H1 (cell line): ENCODE measurements at regions not wholly inside any gene's neighbourhood (a gene's known extent, or its start where the extent isn't known, plus 50 kb on each side); places are given as distances from the start of the nearest gene placed in this dataset.

Experiments
- CTCF ChIA-PET: fragments of 300-600 bp; sonication (Branson Sonifier 250); formaldehyde crosslinking; loops from one replicate; lab custom pipeline; 2021; ENCODE audit not compliant: partially characterized antibody; lab: Charles Lee
- POLR2A ChIA-PET: fragments of 300-600 bp; sonication (Branson Sonifier 250); formaldehyde crosslinking; loops from one replicate; lab custom pipeline; 2021; ENCODE audit warnings: inconsistent platforms; ENCODE audit not compliant: partially characterized antibody; lab: Charles Lee
- DNase-seq, 2 experiments: peaks; one replicate each; pipeline versions ENCODE4 v3.0.0 to v3.0.0-alpha.2; 2010 to 2022; ENCODE audit warnings: low spot score in 2 of 2, low read depth in 1 of 2, mixed read lengths in 1 of 2
- FAIRE-seq: peaks from 2 replicates; lab custom pipeline; 2011; peaks lifted over from hg19 to GRCh38; lab: Jason Lieb, UNC
- H2AFZ ChIP-seq: 2 replicates; pipeline ENCODE4 v1.8.1; 2012; ENCODE audit warnings: low read length, inconsistent platforms
- H2AK5ac ChIP-seq: 2 replicates; pipeline ENCODE4 v1.6.1; 2013; ENCODE audit warnings: low read depth, low read length
- H2BK120ac ChIP-seq: replicated peaks from 2 replicates; pipeline ENCODE3; 2013; ENCODE audit warnings: low read depth, low read length, inconsistent platforms
- H2BK12ac ChIP-seq: 2 replicates; pipeline ENCODE4 v1.6.1; 2013; ENCODE audit warnings: low read depth, low read length
- H2BK15ac ChIP-seq: 2 replicates; pipeline ENCODE4 v1.6.1; 2013; ENCODE audit warnings: low read length
- H2BK20ac ChIP-seq: 2 replicates; pipeline ENCODE4 v1.6.1; 2013; ENCODE audit warnings: low read length
- H2BK5ac ChIP-seq: 2 replicates; pipeline ENCODE4 v1.6.1; 2013; ENCODE audit warnings: low read depth, low read length
- H3K14ac ChIP-seq: 2 replicates; pipeline ENCODE4 v1.6.1; 2013; ENCODE audit warnings: inconsistent platforms; ENCODE audit not compliant: insufficient read length
- H3K18ac ChIP-seq: 2 replicates; pipeline ENCODE4 v1.6.1; 2013; ENCODE audit warnings: low read length; ENCODE audit errors: extremely low read depth
- H3K23ac ChIP-seq: 2 replicates; pipeline ENCODE4 v1.6.1; 2013; ENCODE audit warnings: inconsistent platforms; ENCODE audit not compliant: insufficient read length
- H3K23me2 ChIP-seq: 2 replicates; pipeline ENCODE4 v1.6.1; 2013; ENCODE audit warnings: low read depth, low read length
- H3K27ac ChIP-seq: 2 replicates; pipeline ENCODE4 v1.6.1; 2011; ENCODE audit warnings: low read depth, low read length, inconsistent platforms
- H3K27me3 ChIP-seq, 4 experiments: replicated peaks in 1 of 4; 1 replicate in 1 of 4; 2 replicates in 3 of 4; pipeline versions ENCODE4 v1.6.1 to v1.8.1; 2011 to 2013; ENCODE audit warnings: low read length in 3 of 4, mild to moderate bottlenecking in 3 of 4, inconsistent platforms in 2 of 4, mixed read lengths in 2 of 4, moderate library complexity in 1 of 4; ENCODE audit not compliant: control insufficient read depth in 3 of 4, insufficient read depth in 3 of 4; ENCODE audit errors: extremely low read depth in 1 of 4
- H3K36me3 ChIP-seq, 4 experiments: 2 replicates each; pipeline versions ENCODE4 v1.6.1 to v1.8.1; 2011 to 2013; ENCODE audit warnings: mild to moderate bottlenecking in 4 of 4, low read length in 3 of 4, moderate library complexity in 2 of 4, control low read depth in 1 of 4, inconsistent platforms in 1 of 4; ENCODE audit not compliant: insufficient read depth in 4 of 4, control insufficient read depth in 2 of 4
- H3K4ac ChIP-seq: replicated peaks from 2 replicates; pipeline ENCODE3; 2013; ENCODE audit warnings: low read length, low read depth, mixed read lengths, inconsistent platforms; ENCODE audit not compliant: insufficient read length
- H3K4me1 ChIP-seq, 4 experiments: replicated peaks in 1 of 4; 1 replicate in 1 of 4; 2 replicates in 3 of 4; pipeline versions ENCODE4 v1.6.1 to v1.8.1; 2011 to 2013; ENCODE audit warnings: low read length in 3 of 4, inconsistent platforms in 2 of 4, mixed read lengths in 1 of 4; ENCODE audit not compliant: insufficient read depth in 4 of 4, control insufficient read depth in 3 of 4
- H3K4me2 ChIP-seq, 2 experiments: 2 replicates each; pipeline versions ENCODE4 v1.6.1 to v1.8.1; 2011 to 2013; ENCODE audit warnings: low read depth in 2 of 2, low read length in 2 of 2, control low read depth in 1 of 2, inconsistent platforms in 1 of 2, mild to moderate bottlenecking in 1 of 2; ENCODE audit not compliant: insufficient read depth in 1 of 2
- H3K4me3 ChIP-seq, 4 experiments: fragments of 200-600, 300-600 bp in 1 of 4; sonication (generic), shearing (Covaris generic), sonication (Bioruptor Twin) in 1 of 4; 2 replicates each; pipeline versions ENCODE4 v1.5.1 to v1.8.1; 2011 to 2016; ENCODE audit warnings: low read length in 4 of 4, low read depth in 3 of 4, control low read depth in 2 of 4, inconsistent platforms in 2 of 4, mild to moderate bottlenecking in 2 of 4, mixed read lengths in 1 of 4, moderate library complexity in 1 of 4; ENCODE audit not compliant: insufficient read depth in 2 of 4; ENCODE audit errors: extremely low read depth in 1 of 4
- H3K56ac ChIP-seq: replicated peaks from 2 replicates; pipeline ENCODE3; 2013; ENCODE audit warnings: low read depth, mild to moderate bottlenecking, mixed read lengths, low read length, inconsistent platforms; ENCODE audit not compliant: insufficient read length
- H3K79me1 ChIP-seq: 2 replicates; pipeline ENCODE4 v1.6.1; 2013; ENCODE audit warnings: low read depth, low read length, control low read depth
- H3K79me2 ChIP-seq, 2 experiments: 2 replicates each; pipeline versions ENCODE4 v1.6.1 to v1.8.1; 2012 to 2013; ENCODE audit warnings: low read length in 2 of 2, mild to moderate bottlenecking in 2 of 2, inconsistent platforms in 1 of 2; ENCODE audit not compliant: insufficient read depth in 2 of 2, control insufficient read depth in 1 of 2
- H3K9ac ChIP-seq, 4 experiments: replicated peaks in 1 of 4; 1 replicate in 1 of 4; 2 replicates in 3 of 4; pipeline versions ENCODE4 v1.6.1 to v1.8.1; 2011 to 2013; ENCODE audit warnings: low read depth in 3 of 4, low read length in 3 of 4, control low read depth in 2 of 4, mild to moderate bottlenecking in 2 of 4, moderate library complexity in 2 of 4, inconsistent platforms in 1 of 4; ENCODE audit errors: extremely low read depth in 1 of 4
- H3K9me3 ChIP-seq, 2 experiments: 2 replicates each; pipeline versions ENCODE4 v1.6.1 to v1.8.1; 2012 to 2013; ENCODE audit warnings: mild to moderate bottlenecking in 2 of 2, moderate library complexity in 2 of 2, control low read depth in 1 of 2, inconsistent platforms in 1 of 2, low read depth in 1 of 2, low read length in 1 of 2, mixed read lengths in 1 of 2; ENCODE audit not compliant: insufficient read depth in 2 of 2
- H4K20me1 ChIP-seq, 2 experiments: replicated peaks in 1 of 2; 2 replicates each; pipeline versions ENCODE3 to v1.8.1; 2011 to 2013; ENCODE audit warnings: inconsistent platforms in 2 of 2, low read length in 2 of 2, mild to moderate bottlenecking in 1 of 2; ENCODE audit not compliant: insufficient read depth in 2 of 2, control insufficient read depth in 1 of 2
- H4K5ac ChIP-seq: 2 replicates; pipeline ENCODE4 v1.6.1; 2013; ENCODE audit warnings: low read length, low read depth, mixed read lengths, inconsistent platforms; ENCODE audit not compliant: insufficient read length
- H4K8ac ChIP-seq: 2 replicates; pipeline ENCODE4 v1.8.0; 2013; ENCODE audit warnings: mild to moderate bottlenecking, moderate library complexity, low read length, inconsistent platforms; ENCODE audit not compliant: insufficient read depth; ENCODE audit errors: extremely low read depth
- H4K91ac ChIP-seq: replicated peaks from 2 replicates; pipeline ENCODE3; 2013; ENCODE audit warnings: low read length, mixed read lengths, inconsistent platforms; ENCODE audit not compliant: insufficient read length
- BACH1 ChIP-seq: IDR thresholded peaks from 2 replicates; pipeline ENCODE4 v1.6.1; 2012; ENCODE audit warnings: low read length, improper control_type of control experiment
- BRCA1 ChIP-seq: IDR thresholded peaks from 2 replicates; pipeline ENCODE4 v1.6.1; 2012; ENCODE audit warnings: low read depth, low read length, improper control_type of control experiment
- HDAC2 ChIP-seq, 2 experiments: fragments of 300-600 bp in 1 of 2; sonication (generic) in 1 of 2; IDR thresholded peaks; 2 replicates each; pipeline ENCODE4 v1.6.1; 2011 to 2012; ENCODE audit warnings: low read depth in 2 of 2, low read length in 2 of 2, mild to moderate bottlenecking in 2 of 2, moderate library complexity in 2 of 2, borderline replicate concordance in 1 of 2, inconsistent platforms in 1 of 2
- RAD21 ChIP-seq, 2 experiments: IDR thresholded peaks in 1 of 2; conservative IDR thresholded peaks in 1 of 2; 2 replicates each; pipeline ENCODE4 v1.6.1; 2011; ENCODE audit warnings: low read depth in 2 of 2, low read length in 2 of 2, improper control_type of control experiment in 1 of 2, inconsistent platforms in 1 of 2, mild to moderate bottlenecking in 1 of 2, moderate library complexity in 1 of 2
- RXRA ChIP-seq: IDR thresholded peaks from 2 replicates; pipeline ENCODE4 v1.6.1; 2011; ENCODE audit warnings: low read depth, mild to moderate bottlenecking, low read length, moderate library complexity; ENCODE audit not compliant: insufficient read depth
- WGBS, 2 experiments: shearing (Covaris generic) in 1 of 2; methylation state at CpG; one replicate each; pipeline versions ENCODE4 v1.1.6 to v1.1.7; 2013 to 2015; ENCODE audit warnings: low lambda C conversion rate in 2 of 2, mixed read lengths in 2 of 2, inconsistent platforms in 1 of 2, low coverage in 1 of 2, missing lambda C conversion rate in 1 of 2; ENCODE audit not compliant: insufficient replicate concordance in 2 of 2, insufficient coverage in 1 of 2, insufficient read length in 1 of 2; ENCODE audit errors: extremely low coverage in 1 of 2, missing lambda C conversion rate in 1 of 2; 5-methylcytosine and 5-hydroxymethylcytosine counted together
- TF ChIP-seq, protein P1 (sequence below): IDR thresholded peaks from 2 replicates; pipeline ENCODE4 v1.6.1; 2011; ENCODE audit warnings: low read depth, mild to moderate bottlenecking, low read length; ENCODE audit not compliant: insufficient read depth

DNA sequence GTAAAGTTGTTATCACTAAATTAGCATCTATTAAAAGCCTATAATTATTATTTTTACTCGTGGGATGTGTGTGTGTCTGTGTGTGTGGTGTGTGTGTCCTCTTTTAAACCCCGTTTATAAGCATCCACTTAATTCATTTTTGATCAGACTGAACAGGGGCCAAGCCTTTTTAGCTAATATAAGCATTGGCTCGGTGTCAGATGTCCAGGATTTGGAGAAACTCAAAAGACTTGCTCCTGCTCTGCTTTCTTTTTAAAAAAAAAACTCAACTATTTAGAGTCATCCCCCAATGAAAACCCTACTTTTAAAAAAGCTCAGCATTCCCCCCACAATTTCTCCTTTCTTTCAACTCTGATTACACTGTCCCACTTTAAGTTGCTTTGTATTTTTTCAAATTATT is 459.3 kb upstream of the MAF start:
- Histone ChIP-seq H2BK12ac (no peak overlapping the region), H3K23me2 (no peaks in the 10 kb centered on the region), H4K20me1 (no peaks in the 10 kb centered on the region), H3K4me3 (no peak overlapping the region), H4K91ac (no peak overlapping the region)
- POLR2A ChIA-PET, result no interaction called here
- TF ChIP-seq HDAC2 (IDR thresholded peaks at IDR 0.05; ENCODE audit: borderline replicate concordance in 1 of 2, low read depth in 2 of 2, low read length in 2 of 2) (no peak), RXRA (no peak), BACH1 (no peak), BRCA1 (no peak), RAD21 (IDR thresholded peaks at IDR 0.05 in 1 of 2, conservative IDR thresholded peaks at IDR 0.05 in 1 of 2; ENCODE audit: low read depth in 2 of 2, low read length in 2 of 2) (no peak)
- TF ChIP-seq, protein P1, sequence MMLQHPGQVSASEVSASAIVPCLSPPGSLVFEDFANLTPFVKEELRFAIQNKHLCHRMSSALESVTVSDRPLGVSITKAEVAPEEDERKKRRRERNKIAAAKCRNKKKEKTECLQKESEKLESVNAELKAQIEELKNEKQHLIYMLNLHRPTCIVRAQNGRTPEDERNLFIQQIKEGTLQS, result no peak
- TF ChIP-seq, all 59 proteins: peak for 0
- Histone ChIP-seq H3K23ac (no peak overlapping the region), H3K9me3 (no peaks in the 10 kb centered on the region), H2BK20ac (no peak overlapping the region), H3K4me1 (no peaks in the 10 kb centered on the region; a peak in 1 of 7 replicates), H3K14ac (no peak overlapping the region), H4K8ac (no peak overlapping the region), H2AFZ (no peak overlapping the region), H3K4me2 (no peak overlapping the region), H3K79me2 (no peaks in the 10 kb centered on the region), H3K4ac (no peak overlapping the region), H3K56ac (no peak overlapping the region), H3K27me3 (no peaks in the 10 kb centered on the region; a peak in 1 of 7 replicates), H4K5ac (no peak overlapping the region), H2BK120ac (no peak overlapping the region), H3K79me1 (no peaks in the 10 kb centered on the region), H2BK5ac (no peak overlapping the region), H3K9ac (no peak overlapping the region), H3K36me3 (no peaks in the 10 kb centered on the region), H3K18ac (no peak overlapping the region), H2AK5ac (no peak overlapping the region), H3K27ac (no peak overlapping the region), H2BK15ac (no peak overlapping the region)
- CTCF ChIA-PET, result interaction anchor here (1.1 kb wide), 1 partner anchor 62 kb away, joined by 4 read pairs; no protein-coding TSS in a partner anchor
- DNase-seq, result no peak
- no peak for FAIRE-seq
- WGBS, 2 experiments, result 90% methylated on average over 3 of the region's 3 CpGs; no CpG with 5 or more reads in 1 of the 2 experiments
